ENCODE measurements at regions not wholly inside any gene's neighbourhood (a gene's known extent, or its start where the extent isn't known, plus 50 kb on each side); places are given as distances from the start of the nearest gene placed in this dataset.

DNA sequence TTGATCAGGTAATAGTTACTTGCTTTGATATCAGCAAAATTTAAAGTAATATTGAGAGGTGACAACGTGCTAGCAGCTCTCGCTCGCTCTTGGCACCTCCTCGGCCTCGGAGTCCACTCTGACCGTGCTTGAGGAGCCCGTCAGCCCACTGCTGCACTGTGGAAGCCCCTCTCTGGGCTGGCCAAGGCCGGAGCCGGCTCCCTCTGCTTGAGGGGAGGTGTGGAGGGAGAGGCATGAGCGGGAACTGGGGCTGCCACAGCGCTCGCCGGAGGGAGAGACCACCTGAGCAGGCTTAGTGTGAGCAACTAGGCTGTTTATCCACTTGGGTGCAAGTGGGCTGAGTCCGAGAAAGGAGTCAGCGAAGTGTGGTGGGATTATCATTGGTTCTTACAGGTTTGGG, 455.7 kb upstream of the PCDH7 start:
- TF ChIP-seq POLR2AphosphoS5 (IDR thresholded peaks at IDR 0.05; ENCODE audit: low read depth, low read length) (no peak), SIN3A (IDR thresholded peaks at IDR 0.05; ENCODE audit: borderline replicate concordance, insufficient read depth, low read length) (no peak)

All from PFSK-1 (cell line).